ENCODE measurements at regions not wholly inside any gene's neighbourhood (a gene's known extent, or its start where the extent isn't known, plus 50 kb on each side); places are given as distances from the start of the nearest gene placed in this dataset.

DNA sequence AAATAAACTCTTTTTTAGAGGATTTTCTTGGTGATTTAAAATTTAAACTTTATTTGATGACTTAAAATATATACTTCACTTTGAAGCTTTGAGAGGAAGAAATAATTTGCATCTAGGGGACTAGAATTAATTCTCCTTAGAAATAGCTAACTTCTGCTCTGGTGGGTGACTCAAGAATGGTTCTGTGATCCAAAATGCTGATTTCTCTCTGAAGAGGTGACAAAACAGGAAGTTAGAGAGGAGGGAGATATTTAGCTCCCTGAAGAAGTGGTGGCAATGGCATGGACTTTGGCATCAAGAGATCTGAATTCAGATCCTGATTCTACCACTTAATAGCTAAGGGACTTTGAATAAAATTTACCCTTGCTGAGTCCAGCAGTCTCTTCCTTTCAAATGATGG, 125.8 kb upstream of the ATP1B1 start:
- no peaks in the 10 kb centered on the region for H3K4me1 ChIP-seq (ENCODE audit: insufficient read depth)
- H3K27me3 ChIP-seq: no peaks in the 10 kb centered on the region
- H3K36me3 ChIP-seq: no peaks in the 10 kb centered on the region
- H3K27ac ChIP-seq: no peak overlapping the region
- intact Hi-C loops (cut with DNase I): no loop called here
- no peaks in the 10 kb centered on the region for H3K9me3 ChIP-seq
- TF ChIP-seq, protein P1, sequence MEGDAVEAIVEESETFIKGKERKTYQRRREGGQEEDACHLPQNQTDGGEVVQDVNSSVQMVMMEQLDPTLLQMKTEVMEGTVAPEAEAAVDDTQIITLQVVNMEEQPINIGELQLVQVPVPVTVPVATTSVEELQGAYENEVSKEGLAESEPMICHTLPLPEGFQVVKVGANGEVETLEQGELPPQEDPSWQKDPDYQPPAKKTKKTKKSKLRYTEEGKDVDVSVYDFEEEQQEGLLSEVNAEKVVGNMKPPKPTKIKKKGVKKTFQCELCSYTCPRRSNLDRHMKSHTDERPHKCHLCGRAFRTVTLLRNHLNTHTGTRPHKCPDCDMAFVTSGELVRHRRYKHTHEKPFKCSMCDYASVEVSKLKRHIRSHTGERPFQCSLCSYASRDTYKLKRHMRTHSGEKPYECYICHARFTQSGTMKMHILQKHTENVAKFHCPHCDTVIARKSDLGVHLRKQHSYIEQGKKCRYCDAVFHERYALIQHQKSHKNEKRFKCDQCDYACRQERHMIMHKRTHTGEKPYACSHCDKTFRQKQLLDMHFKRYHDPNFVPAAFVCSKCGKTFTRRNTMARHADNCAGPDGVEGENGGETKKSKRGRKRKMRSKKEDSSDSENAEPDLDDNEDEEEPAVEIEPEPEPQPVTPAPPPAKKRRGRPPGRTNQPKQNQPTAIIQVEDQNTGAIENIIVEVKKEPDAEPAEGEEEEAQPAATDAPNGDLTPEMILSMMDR (IDR thresholded peaks at IDR 0.05): no peak
- TF ChIP-seq EP300 (IDR thresholded peaks at IDR 0.05): no peak
- H3K4me3 ChIP-seq: no peak overlapping the region
- DNase-seq: no peak

DNA sequence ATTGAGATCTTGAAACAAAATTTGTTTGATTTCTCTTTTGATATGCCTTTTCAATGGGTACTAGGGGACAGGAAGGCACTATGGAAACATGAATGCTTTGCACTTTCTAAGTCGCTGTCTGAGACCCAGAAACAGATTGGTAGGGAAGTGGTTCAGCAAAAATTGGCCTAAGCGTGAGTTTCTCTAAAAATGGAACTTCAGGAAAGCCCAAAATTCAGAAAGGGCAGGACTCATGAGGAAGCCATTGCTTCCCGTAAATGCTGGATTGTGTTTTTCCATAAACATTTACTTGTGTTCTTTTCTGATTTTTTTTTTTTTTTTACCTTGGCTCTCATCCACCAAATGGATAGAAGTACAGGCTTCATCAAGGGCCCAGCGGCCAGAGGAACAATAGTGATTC, 123.7 kb upstream of the ATP1B1 start:
- Histone ChIP-seq H3K9me3 (no peaks in the 10 kb centered on the region), H3K27ac (no peak overlapping the region), H3K36me3 (no peaks in the 10 kb centered on the region), H3K27me3 (no peaks in the 10 kb centered on the region), H3K4me3 (no peak overlapping the region), H3K4me1 (ENCODE audit: insufficient read depth) (no peaks in the 10 kb centered on the region)
- TF ChIP-seq POLR2A (IDR thresholded peaks at IDR 0.05) (no peak), EP300 (IDR thresholded peaks at IDR 0.05) (no peak)
- TF ChIP-seq, protein P1 (IDR thresholded peaks at IDR 0.05): no peak
- intact Hi-C loops (cut with DNase I): no loop called here
- no peak for DNase-seq
- 65 to 95% (median 79%) methylated on average over 4 of the region's 4 CpGs for WGBS, 3 donors

DNA sequence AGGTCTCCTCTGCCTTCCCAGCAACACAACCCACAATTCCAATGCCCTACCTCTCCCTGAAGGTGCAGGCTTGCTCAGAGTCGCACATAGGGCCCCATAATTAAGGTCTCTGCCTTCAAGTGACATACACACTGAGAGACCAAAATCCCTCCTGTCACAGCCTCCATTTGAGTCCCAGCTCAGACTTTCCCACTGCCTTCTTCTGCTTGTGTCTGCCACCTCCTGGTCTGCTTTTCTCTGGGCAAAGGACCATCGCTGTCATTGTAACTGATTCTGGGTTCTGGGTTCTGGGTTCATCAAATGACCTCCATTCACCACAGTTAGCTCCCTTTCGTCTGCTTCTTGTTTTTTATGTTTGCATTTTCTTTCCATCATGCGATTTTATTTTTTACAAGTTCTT, 119.2 kb upstream of the ATP1B1 start:
- TF ChIP-seq, protein P1 (IDR thresholded peaks at IDR 0.05): no peak
- TF ChIP-seq EP300 (IDR thresholded peaks at IDR 0.05): no peak
- TF ChIP-seq POLR2A (IDR thresholded peaks at IDR 0.05): no peak
- Histone ChIP-seq H3K4me3 (no peak overlapping the region), H3K4me1 (ENCODE audit: insufficient read depth) (no peaks in the 10 kb centered on the region), H3K9me3 (no peaks in the 10 kb centered on the region), H3K27me3 (no peaks in the 10 kb centered on the region), H3K27ac (no peak overlapping the region), H3K36me3 (no peaks in the 10 kb centered on the region)
- no peak for DNase-seq
- intact Hi-C loops (cut with DNase I): no loop called here
- 92 to 96% (median 96%) methylated on average over 4 of the region's 4 CpGs for WGBS, 3 donors

DNA sequence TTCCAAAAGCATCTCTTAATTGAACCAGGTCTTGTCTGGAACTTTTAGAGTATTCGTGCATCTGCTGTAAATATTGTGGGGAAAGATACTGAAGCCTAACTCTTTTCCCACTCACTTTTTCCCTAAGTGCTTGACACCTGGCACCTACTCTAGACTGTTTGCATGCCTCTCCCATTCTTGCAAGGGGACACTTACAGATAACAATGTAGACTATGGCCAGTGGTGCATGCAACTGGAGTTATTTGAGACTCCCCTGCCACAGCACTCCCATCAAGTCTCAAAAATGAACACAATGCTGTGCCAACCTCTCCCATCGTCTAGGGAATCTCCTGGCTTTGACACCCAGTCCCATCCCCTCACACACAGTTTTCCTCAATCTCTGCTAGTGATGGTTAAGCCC, 118.6 kb upstream of the ATP1B1 start:
- Histone ChIP-seq H3K4me1 (ENCODE audit: insufficient read depth) (no peaks in the 10 kb centered on the region), H3K9me3 (no peaks in the 10 kb centered on the region), H3K27ac (no peak overlapping the region), H3K4me3 (no peak overlapping the region), H3K36me3 (no peaks in the 10 kb centered on the region), H3K27me3 (no peaks in the 10 kb centered on the region)
- no peak for TF ChIP-seq EP300 (IDR thresholded peaks at IDR 0.05)
- TF ChIP-seq POLR2A (IDR thresholded peaks at IDR 0.05): no peak
- TF ChIP-seq, protein P1 (IDR thresholded peaks at IDR 0.05): no peak
- WGBS, 3 donors: 78 to 84% (median 82%) methylated on average over 2 of the region's 2 CpGs
- intact Hi-C loops (cut with DNase I): no loop called here
- no peak for DNase-seq

DNA sequence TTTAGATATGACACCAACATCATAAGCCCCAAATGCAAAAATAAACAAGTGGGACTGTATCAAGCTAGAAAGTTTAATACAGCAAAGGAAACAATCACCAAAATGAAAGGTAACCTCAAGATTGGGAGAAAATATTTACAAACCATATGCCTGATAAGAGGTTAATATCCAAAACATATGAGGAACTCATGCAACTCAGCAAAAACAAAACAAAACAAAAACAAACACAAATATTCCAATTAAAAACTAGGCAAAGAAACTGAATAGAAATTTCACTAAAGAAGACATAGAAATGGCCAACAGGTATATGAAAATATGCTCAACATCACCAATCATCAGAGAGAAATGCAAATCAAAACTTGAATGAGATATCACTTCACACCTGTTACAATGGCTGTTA, 116.5 kb upstream of the ATP1B1 start:
- intact Hi-C loops (cut with DNase I): no loop called here
- Histone ChIP-seq H3K9me3 (no peaks in the 10 kb centered on the region), H3K36me3 (no peaks in the 10 kb centered on the region), H3K27me3 (no peaks in the 10 kb centered on the region), H3K27ac (no peak overlapping the region), H3K4me1 (ENCODE audit: insufficient read depth) (no peaks in the 10 kb centered on the region), H3K4me3 (no peak overlapping the region)
- DNase-seq: no peak
- TF ChIP-seq POLR2A (IDR thresholded peaks at IDR 0.05): no peak
- TF ChIP-seq, protein P1 (IDR thresholded peaks at IDR 0.05): no peak
- no peak for TF ChIP-seq EP300 (IDR thresholded peaks at IDR 0.05)

All from ovary (tissue), 7 donors.